GM19023 (cell line): ENCODE measurements at regions not wholly inside any gene's neighbourhood (a gene's known extent, or its start where the extent isn't known, plus 50 kb on each side); places are given as distances from the start of the nearest gene placed in this dataset.
"Not testable (repeated sequence)": the region's sequence is repeated elsewhere in the genome, so short reads cannot be mapped to it uniquely, and the experiment has no call there.

Experiments used
- ATAC-seq: cut with Tn5 transposase; IDR thresholded peaks from one replicate; pipeline ENCODE4 v1.9.1; 2021; ENCODE audit warnings: mild to moderate bottlenecking, moderate library complexity; ENCODE audit not compliant: unreplicated experiment

GRCh38 chr2:122038816-122039215, 283.4 kb downstream of the TSN start:
- not testable (repeated sequence) for ATAC-seq

DNA sequence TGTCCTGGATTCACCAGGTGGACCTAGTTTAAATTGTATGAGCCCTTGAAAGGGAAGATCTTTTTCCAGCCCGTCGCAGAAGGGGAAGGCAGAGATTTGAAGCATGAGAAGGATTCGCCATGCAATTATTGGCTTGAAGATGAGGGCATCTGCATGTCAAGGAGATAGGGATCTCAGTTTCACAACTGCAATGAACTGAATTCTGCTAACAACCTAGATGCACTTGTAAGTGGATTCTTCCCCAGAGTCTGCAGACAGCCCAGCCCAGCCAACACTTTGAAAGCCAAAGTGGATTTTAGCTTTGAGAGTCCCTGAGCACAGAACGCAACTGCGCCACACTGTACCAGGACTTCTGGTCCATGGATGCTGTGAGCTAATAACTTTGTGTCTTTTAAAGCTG, 286.0 kb downstream of the TSN start:
- ATAC-seq: no peak

GRCh38 chr2:122051659-122052058, 296.2 kb downstream of the TSN start:
- ATAC-seq: not testable (repeated sequence)

DNA sequence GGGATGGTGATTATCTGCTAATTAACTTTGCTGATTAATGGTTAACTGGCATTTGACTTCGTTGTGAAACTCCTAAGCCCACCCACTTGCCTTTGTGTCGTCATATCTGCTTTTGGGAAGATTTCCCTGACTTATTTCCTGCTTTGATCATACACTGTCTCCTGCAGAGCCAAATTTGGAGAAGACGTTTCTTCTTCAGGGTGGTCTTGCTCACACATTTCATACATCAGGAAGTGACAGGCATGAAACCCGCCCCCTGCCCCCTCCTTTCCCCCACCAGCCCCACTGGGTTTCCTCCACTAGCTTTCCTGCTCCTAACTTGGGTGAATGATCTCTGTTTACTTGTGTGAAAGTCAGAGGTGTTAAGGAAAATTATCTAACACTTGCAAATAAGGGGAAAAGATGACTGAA, 300.1 kb downstream of the TSN start:
- no peak for ATAC-seq

- ATAC-seq: no peak
Measured at GRCh38 chr2:122056853-122057252, 301.4 kb downstream of the TSN start.

DNA sequence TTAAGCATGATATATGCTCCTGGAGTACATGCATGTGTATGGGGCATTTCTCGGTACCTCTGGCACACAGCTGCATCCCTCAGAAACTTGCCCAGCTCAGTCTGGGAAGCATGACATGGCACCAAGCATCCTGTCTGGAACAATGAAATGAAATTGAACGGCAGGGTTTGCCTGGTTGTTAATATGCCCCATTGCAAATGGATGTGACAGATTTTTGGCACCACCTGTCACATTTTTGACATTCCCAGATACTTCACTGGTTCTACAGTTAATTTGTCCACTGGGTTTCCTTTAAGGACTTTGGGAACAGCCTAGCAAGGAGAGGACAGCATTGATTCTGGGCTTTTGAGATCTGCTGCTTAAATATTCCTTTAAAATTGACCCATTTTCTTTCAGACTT, 305.8 kb downstream of the TSN start:
- no peak for ATAC-seq

GRCh38 chr2:122061831-122062230, 306.4 kb downstream of the TSN start:
- ATAC-seq: no peak

GRCh38 chr2:122062506-122062905, 307.1 kb downstream of the TSN start:
- ATAC-seq: no peak

DNA sequence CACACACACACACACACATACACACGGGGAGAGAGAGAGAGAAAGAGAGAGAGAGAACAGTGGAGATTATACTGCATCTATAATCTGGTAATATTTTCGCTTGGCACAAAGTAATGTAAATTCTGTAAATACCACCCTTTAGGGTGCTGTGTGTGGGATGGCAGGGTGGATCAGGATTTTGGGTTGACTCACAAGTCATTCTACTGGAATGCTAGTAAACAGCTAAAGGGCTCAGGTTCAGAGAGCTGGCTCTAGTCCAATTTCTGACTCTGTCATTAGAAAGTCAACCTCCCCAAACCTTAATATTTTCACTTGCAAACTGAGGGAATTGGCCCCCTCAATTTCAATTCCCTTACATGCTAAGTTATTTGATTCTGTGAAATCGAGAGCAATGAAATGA, 308.3 kb downstream of the TSN start:
- ATAC-seq: no peak

- no peak for ATAC-seq
Measured at GRCh38 chr2:122070241-122070731, 314.8 kb downstream of the TSN start.

DNA sequence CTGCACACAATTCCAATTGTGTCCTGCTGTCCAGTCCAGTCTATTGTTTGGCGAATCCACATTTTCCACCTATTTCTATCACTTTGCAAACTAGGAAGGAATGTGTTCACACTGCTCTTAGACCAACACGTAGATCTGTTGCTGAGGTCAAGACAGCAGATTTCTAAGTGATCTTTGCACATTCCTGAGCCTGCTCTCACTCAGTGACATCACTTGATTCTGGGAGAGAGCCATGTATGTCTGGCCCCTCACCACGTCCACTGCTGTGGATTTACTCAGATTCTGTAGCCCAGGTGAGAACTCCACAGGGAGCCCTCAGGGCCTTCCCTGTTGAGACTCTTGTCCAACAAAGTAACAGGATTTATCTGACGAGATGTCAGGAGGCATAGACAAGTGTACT, 317.2 kb downstream of the TSN start:
- ATAC-seq: no peak

- no peak for ATAC-seq
Measured at GRCh38 chr2:122074201-122074600, 318.8 kb downstream of the TSN start.

DNA sequence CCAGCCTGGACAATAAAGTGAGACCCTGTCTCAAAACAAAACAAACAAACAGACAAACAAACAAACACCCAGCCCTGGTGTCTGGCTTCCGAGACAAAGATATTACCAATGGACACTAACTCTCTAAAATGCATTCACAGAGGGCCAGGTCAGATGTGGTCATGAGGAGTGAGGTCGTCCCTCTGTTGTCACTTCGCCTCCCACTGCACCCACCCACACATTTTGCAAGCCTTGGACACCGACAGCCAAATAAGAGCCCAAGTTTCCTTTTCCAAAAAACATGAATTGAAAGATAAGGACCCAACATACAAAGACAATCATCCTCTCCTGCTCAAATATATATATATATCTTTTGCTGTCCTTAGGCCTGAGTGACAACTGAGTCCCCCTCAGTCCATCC, 319.9 kb downstream of the TSN start:
- no peak for ATAC-seq

- ATAC-seq: no peak
Measured at GRCh38 chr2:122077114-122077513, 321.7 kb downstream of the TSN start.

- no peak for ATAC-seq
Measured at GRCh38 chr2:122077771-122078170, 322.3 kb downstream of the TSN start.

DNA sequence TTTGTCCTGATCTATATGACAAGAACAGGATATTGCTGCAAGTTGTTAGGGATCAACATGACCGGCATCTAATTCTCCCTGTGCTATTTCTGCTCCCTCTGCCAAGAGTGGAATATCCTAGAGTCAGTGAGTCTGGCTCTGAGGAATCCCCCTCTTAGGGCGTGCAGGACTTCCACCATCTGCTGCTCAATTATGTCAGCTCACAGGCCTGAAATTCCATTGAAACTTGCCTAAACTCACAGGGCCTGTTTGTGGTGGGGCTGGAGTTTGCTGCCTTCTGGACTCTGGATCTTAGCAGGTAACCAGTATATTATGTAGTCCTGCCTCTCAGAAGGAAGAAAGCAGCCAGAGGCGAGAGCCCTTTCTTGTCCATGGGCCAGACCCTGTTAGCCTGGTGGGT, 323.0 kb downstream of the TSN start:
- ATAC-seq: no peak

- no peak for ATAC-seq
Measured at GRCh38 chr2:122079844-122080243, 324.4 kb downstream of the TSN start.

DNA sequence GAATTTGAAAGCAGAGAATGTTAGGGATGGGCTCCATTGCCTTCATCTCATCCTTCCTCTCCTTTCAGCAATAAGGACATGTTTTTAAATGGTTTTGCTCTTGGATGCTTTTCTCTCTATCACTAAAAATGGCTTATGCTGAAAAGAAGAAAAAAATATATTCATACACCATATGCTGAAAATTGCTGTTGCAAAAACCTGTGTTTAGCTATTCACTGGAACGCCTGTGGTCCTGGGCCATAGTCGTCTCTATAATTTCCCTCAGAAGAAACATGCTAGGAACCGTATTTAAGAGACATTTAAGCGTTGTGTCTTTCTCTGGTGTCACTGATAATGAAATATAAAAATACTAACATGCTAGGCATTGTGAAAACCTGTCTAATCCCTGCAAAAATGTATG, 324.9 kb downstream of the TSN start:
- ATAC-seq: no peak

DNA sequence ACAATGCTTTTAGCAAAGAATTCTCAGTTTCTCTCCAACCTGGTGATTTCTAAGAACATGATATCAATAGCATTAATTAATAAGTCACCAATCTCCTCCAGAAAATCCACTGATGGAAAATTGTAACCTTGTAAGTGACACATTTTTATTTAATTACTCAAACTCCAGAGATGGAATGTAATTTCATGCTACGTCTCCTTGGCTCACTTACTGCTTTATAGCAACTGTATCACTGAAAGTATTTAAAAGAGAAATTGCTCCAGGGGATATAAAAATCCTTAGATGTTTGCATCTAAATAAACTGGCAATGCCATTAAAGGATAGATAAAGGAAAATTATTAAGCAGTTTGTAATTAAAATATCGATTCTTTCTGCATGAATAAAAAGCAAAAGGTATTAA, 325.4 kb downstream of the TSN start:
- ATAC-seq: no peak

GRCh38 chr2:122081751-122082150, 326.3 kb downstream of the TSN start:
- no peak for ATAC-seq

- ATAC-seq: no peak
Measured at GRCh38 chr2:122083256-122084048, 328.0 kb downstream of the TSN start.

DNA sequence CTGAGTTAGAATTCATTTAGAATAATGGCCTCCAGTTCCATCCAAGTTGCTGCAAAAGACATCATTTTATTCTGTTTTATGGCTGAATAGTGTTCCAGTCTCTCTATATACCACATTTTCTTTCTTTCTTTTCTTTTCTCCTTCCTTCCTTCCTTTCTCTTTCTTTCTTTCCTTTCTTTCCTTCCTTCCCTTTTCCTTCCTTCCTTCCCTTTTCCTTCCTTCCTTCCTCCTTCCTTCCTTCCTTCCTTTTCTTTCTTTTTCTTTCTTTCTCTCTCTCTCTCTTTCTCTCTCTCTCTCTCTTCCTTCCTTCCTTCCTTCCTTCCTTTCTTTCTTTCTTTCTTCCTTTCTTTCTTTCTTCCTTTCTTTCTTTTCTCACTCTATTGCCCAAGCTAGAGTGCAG, 330.2 kb downstream of the TSN start:
- ATAC-seq: not testable (repeated sequence)

GRCh38 chr2:122094557-122094956, 339.1 kb downstream of the TSN start:
- no peak for ATAC-seq
